Heart left ventricle (tissue), 13 donors: ENCODE measurements at regions not wholly inside any gene's neighbourhood (a gene's known extent, or its start where the extent isn't known, plus 50 kb on each side); places are given as distances from the start of the nearest gene placed in this dataset.

ENCODE experiments used
- POLR2A ChIP-seq, 2 donors: fragments of 450-650 bp; IDR thresholded peaks; one replicate each; pipeline ENCODE4 v1.6.1; 2017; ENCODE audit warnings: antibody characterized with exemption in 2 of 2, mild to moderate bottlenecking in 2 of 2, moderate library complexity in 2 of 2
- TF ChIP-seq, protein P1 (sequence below), 12 donors: fragments of 200-600 bp; sonication (generic) in 4 of 12; IDR thresholded peaks; one replicate each; pipeline versions ENCODE4 v1.5.0 to v1.8.0; 2018 to 2022; ENCODE audit warnings: antibody characterized with exemption in 12 of 12, mild to moderate bottlenecking in 5 of 12
- donor health status: ischemic (EF 13 %, LVEDD 7.1; RV severe dilation, severe dysfunction).
- donor health status: DM: no; HTN: yes; CAD: no.
- donor health status: DM: no; HTN: no; CAD: no.
- donor health status: ischemic (EF 25% LVEDD 6.9; RV normal size, moderate dysfunction).
- donor health status: ischemic (EF 25% LVEDD 5.7; RV mildly dilated, moderate dysfunction).
- donor health status: ischemic (EF 35%, LVEDD 5.7; RV mildly dilated, moderate dysfunction).
- donor health status: nonischemic (EF 11% LVEDD 7.7; RV severe dilation, severe dysfunction).
- donor health status: DM: yes; HTN: yes; CAD: no.
- donor health status: PGD.
- donor health status: ischemic (EF 29% LVEDD 5.4; RV normal size, mild dysfunction).
- donor health status: nonischemic (EF 23%, LVEDD 6.1; RV moderate dilation, normal function).

DNA sequence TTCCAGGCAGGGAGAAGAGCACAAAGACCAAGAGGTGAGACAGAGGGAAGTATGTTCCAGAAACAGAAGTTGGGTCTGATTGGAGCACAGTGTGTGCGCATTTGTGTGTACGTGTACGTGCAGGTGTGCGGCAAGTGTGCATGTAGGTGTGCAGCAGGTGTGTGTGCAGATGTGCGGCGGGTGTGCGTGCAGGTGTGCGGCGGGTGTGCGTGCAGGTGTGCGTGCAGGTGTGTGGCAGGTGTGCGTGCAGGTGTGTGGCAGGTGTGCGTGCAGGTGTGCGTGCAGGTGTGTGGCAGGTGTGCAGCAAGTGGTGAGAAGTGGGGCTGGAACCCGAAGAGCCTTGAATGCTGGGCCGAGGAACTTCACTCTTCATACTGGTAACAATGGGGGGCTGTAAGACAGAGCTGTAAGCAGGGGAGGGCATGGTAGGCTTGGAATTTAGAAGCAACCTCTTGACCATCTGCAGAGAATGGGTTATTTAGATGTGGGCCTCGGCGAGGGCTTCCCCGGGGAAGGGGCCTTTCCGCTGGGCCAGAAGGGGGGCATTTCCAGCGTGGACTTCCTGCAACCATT is 118.0 kb upstream of the WNT4 start:
- TF ChIP-seq POLR2A (IDR thresholded peaks at IDR 0.05): no peak
- TF ChIP-seq, protein P1, sequence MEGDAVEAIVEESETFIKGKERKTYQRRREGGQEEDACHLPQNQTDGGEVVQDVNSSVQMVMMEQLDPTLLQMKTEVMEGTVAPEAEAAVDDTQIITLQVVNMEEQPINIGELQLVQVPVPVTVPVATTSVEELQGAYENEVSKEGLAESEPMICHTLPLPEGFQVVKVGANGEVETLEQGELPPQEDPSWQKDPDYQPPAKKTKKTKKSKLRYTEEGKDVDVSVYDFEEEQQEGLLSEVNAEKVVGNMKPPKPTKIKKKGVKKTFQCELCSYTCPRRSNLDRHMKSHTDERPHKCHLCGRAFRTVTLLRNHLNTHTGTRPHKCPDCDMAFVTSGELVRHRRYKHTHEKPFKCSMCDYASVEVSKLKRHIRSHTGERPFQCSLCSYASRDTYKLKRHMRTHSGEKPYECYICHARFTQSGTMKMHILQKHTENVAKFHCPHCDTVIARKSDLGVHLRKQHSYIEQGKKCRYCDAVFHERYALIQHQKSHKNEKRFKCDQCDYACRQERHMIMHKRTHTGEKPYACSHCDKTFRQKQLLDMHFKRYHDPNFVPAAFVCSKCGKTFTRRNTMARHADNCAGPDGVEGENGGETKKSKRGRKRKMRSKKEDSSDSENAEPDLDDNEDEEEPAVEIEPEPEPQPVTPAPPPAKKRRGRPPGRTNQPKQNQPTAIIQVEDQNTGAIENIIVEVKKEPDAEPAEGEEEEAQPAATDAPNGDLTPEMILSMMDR (IDR thresholded peaks at IDR 0.05): no peak
